Osteoblast (primary cell): ENCODE measurements at regions not wholly inside any gene's neighbourhood (a gene's known extent, or its start where the extent isn't known, plus 50 kb on each side); places are given as distances from the start of the nearest gene placed in this dataset.

Experiments
- DNase-seq: peaks from one replicate; pipeline ENCODE4 v3.0.0; 2011; ENCODE audit warnings: low spot score, mixed read lengths; ENCODE audit not compliant: insufficient read length; ENCODE audit errors: missing footprints
- H2AFZ ChIP-seq: 2 replicates; pipeline ENCODE4 v1.6.0; 2011; ENCODE audit warnings: mild to moderate bottlenecking, low read length
- H3K27ac ChIP-seq: 2 replicates; pipeline ENCODE4 v1.5.1; 2011; ENCODE audit warnings: mild to moderate bottlenecking, low read depth, low read length, moderate library complexity
- H3K27me3 ChIP-seq: 2 replicates; pipeline ENCODE4 v1.6.0; 2012; ENCODE audit warnings: mild to moderate bottlenecking, control low read depth, inconsistent platforms, low read length, moderate library complexity; ENCODE audit not compliant: insufficient read depth
- H3K36me3 ChIP-seq: 2 replicates; pipeline ENCODE4 v1.5.1; 2011; ENCODE audit warnings: mild to moderate bottlenecking, low read length, control low read depth, moderate library complexity; ENCODE audit not compliant: insufficient read depth
- H3K4me1 ChIP-seq: 2 replicates; pipeline ENCODE4 v1.5.1; 2011; ENCODE audit warnings: mild to moderate bottlenecking, low read length, control low read depth, moderate library complexity; ENCODE audit not compliant: insufficient read depth
- H3K4me2 ChIP-seq: 2 replicates; pipeline ENCODE4 v1.6.0; 2011; ENCODE audit warnings: mild to moderate bottlenecking, low read length; ENCODE audit not compliant: insufficient read depth
- H3K4me3 ChIP-seq: fragments of 200-600 bp; sonication (generic); 3 replicates; pipeline ENCODE4 v1.5.1; 2012; ENCODE audit warnings: mild to moderate bottlenecking, low read length, inconsistent platforms; ENCODE audit not compliant: insufficient read depth
- H3K79me2 ChIP-seq: 2 replicates; pipeline ENCODE4 v1.6.0; 2012; ENCODE audit warnings: mild to moderate bottlenecking, low read length, control low read depth, inconsistent platforms; ENCODE audit not compliant: insufficient read depth
- H3K9me3 ChIP-seq: 2 replicates; pipeline ENCODE4 v1.5.1; 2011; ENCODE audit warnings: low read depth, low read length, control low read depth
- H4K20me1 ChIP-seq: 2 replicates; pipeline ENCODE4 v1.6.0; 2012; ENCODE audit warnings: mild to moderate bottlenecking, low read length, control low read depth; ENCODE audit not compliant: insufficient read depth
- CTCF ChIP-seq: IDR thresholded peaks from 2 replicates; pipeline ENCODE4 v1.5.1; 2011; ENCODE audit warnings: mild to moderate bottlenecking, low read depth, low read length, moderate library complexity; ENCODE audit errors: extremely low read depth

DNA sequence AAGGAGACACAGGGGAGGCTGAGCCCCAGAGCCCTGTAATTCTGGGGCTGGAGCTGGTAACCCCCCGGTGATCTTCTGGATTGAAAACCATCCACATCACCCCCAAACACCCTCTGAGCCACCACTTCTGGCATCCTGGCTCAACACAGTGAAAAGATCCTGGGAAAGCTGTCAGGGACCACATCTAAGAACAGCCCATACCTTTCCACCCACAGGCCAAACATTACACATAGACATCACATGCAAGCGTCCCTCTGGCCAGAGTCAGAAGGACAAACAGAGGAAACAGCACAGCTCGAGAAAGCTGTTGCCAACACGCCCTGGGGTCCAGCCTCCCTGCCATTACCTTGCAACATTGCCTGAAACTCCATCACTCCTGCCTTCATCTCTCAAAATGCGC is 469.5 kb downstream of the SOX6 start:
- H3K27ac ChIP-seq = peak overlapping the region; percentile 46
- H4K20me1 ChIP-seq = no peaks in the 10 kb centered on the region
- no peaks in the 10 kb centered on the region for H3K27me3 ChIP-seq
- no peak overlapping the region for H2AFZ ChIP-seq
- no peaks in the 10 kb centered on the region for H3K9me3 ChIP-seq
- no peak for TF ChIP-seq CTCF
- no peak overlapping the region for H3K4me2 ChIP-seq
- peak; percentile 80 for DNase-seq
- peaks cover 51% of the 10 kb centered on the region for H3K4me1 ChIP-seq
- no peaks in the 10 kb centered on the region for H3K36me3 ChIP-seq
- no peak overlapping the region for H3K4me3 ChIP-seq
- H3K79me2 ChIP-seq = no peaks in the 10 kb centered on the region

- Histone ChIP-seq H3K27ac (no peak overlapping the region), H3K9me3 (no peaks in the 10 kb centered on the region), H3K4me3 (no peak overlapping the region), H3K79me2 (no peaks in the 10 kb centered on the region), H3K27me3 (no peaks in the 10 kb centered on the region), H3K4me1 (peaks cover 56% of the 10 kb centered on the region), H3K4me2 (no peak overlapping the region), H4K20me1 (no peaks in the 10 kb centered on the region), H3K36me3 (no peaks in the 10 kb centered on the region), H2AFZ (no peak overlapping the region)
- DNase-seq = no peak
- TF ChIP-seq CTCF = no peak
Observed at GRCh38 chr11:15888556-15889345, 467.6 kb downstream of the SOX6 start.

DNA sequence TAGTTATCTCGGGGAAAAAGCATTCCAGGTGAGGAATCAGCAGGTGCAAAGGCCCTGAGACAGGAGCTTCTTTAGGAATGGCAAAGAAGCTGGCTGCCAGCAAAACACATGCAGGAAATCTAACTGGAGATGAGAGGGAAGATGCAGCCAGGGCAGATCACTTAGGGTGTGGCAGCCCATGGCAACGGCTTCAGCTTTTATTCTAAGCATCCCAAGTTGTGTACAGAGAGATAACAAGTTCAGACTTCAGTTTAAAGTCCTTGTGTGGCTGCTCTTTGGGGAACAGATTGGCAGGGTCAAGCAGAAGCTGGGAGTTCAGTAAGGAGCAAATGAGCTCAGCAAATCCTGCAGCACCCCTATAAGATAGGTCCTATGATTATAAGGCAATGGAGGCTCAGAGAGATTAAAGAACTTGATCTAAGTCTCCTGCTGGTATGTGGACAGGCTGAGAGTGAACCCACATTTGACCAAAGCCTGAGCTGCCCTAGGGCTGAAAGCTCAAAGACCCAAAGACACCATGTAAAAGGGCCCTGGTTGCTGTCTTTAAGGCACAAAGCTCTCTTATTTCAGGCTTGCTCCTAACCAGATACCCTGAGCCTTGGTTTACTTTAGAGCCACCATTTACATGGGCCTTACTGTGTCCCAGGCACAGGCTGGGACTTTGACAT is 466.8 kb downstream of the SOX6 start:
- Histone ChIP-seq H3K9me3 (no peaks in the 10 kb centered on the region), H3K4me3 (no peak overlapping the region), H3K4me2 (peak overlapping the region; percentile 6), H3K27ac (peak overlapping the region; percentile 61), H3K79me2 (no peaks in the 10 kb centered on the region), H3K27me3 (no peaks in the 10 kb centered on the region), H2AFZ (peak overlapping the region; percentile 1), H4K20me1 (no peaks in the 10 kb centered on the region), H3K4me1 (peaks cover 51% of the 10 kb centered on the region), H3K36me3 (no peaks in the 10 kb centered on the region)
- no peak for DNase-seq
- TF ChIP-seq CTCF = no peak

DNA sequence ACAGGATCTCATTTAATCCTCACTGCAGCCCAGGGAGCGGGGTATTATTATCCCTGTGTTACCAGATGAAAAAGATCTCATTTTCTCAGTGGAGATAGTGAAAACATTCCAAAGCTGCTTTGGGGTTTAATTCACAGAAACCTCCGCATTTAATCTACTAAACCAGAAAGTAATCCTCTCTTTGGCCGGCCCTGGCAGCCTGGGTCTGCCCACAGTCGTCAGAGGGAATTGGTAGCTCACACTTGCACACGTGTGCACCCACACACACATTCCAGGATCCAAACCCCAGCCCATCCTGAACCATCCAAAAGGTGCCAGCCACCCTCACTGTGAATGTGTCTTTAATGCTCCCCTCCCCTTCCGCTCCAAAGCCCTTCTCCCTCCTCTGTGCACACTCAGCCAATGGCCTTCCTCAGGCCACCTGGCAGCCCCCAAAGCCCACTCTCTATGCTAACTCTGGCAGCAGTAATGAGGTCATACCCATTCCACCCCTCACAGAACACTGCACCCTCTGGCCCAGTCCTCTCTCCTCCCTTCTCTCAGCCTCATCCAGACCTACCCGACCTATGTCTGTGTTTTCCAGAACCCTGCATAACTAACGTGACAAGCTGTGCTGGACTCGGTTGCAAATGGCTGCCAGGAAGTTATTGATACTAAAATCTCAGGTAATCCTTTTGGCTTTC is 466.2 kb downstream of the SOX6 start:
- Histone ChIP-seq H2AFZ (peak overlapping the region; percentile 1), H3K79me2 (no peaks in the 10 kb centered on the region), H3K27me3 (no peaks in the 10 kb centered on the region), H3K4me1 (peaks cover 51% of the 10 kb centered on the region), H3K36me3 (no peaks in the 10 kb centered on the region), H3K27ac (peak overlapping the region; percentile 61), H3K4me3 (no peak overlapping the region), H4K20me1 (no peaks in the 10 kb centered on the region), H3K4me2 (peak overlapping the region; percentile 25), H3K9me3 (no peaks in the 10 kb centered on the region)
- no peak for TF ChIP-seq CTCF
- peak; percentile 80 for DNase-seq
